ENCODE measurements at regions not wholly inside any gene's neighbourhood (a gene's known extent, or its start where the extent isn't known, plus 50 kb on each side); places are given as distances from the start of the nearest gene placed in this dataset.

DNA sequence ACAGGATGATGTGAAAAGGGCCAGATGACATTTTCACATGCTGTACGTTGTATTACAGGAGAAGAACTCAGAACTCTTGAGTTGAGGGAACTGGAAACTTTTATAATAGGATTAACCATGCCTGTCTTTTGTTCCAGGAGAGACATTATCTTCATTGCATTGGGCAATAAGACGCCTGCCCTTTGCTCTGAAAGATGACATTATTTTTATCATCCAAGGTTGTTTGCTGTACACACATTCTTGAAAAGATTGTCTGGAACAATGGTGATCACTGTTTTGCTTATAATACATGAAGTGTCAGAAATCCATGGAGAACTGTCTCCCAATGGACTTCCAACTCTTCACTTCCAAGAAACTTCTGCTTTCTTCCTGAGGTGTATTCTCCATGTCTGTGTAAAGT, 334.6 kb upstream of the B3GAT1 start:
- TF ChIP-seq ZFP30 (CRISPR knock-in tag; IDR thresholded peaks at IDR 0.05) (no peak), ZNF8 (CRISPR knock-in tag; IDR thresholded peaks at IDR 0.05) (no peak), GLIS3 (CRISPR knock-in tag; IDR thresholded peaks at IDR 0.05) (no peak), RARB (CRISPR knock-in tag; IDR thresholded peaks at IDR 0.05) (no peak), CSDC2 (CRISPR knock-in tag; IDR thresholded peaks at IDR 0.05) (no peak), ZFP3 (CRISPR knock-in tag; IDR thresholded peaks at IDR 0.05) (no peak)
- TF ChIP-seq, protein P1, sequence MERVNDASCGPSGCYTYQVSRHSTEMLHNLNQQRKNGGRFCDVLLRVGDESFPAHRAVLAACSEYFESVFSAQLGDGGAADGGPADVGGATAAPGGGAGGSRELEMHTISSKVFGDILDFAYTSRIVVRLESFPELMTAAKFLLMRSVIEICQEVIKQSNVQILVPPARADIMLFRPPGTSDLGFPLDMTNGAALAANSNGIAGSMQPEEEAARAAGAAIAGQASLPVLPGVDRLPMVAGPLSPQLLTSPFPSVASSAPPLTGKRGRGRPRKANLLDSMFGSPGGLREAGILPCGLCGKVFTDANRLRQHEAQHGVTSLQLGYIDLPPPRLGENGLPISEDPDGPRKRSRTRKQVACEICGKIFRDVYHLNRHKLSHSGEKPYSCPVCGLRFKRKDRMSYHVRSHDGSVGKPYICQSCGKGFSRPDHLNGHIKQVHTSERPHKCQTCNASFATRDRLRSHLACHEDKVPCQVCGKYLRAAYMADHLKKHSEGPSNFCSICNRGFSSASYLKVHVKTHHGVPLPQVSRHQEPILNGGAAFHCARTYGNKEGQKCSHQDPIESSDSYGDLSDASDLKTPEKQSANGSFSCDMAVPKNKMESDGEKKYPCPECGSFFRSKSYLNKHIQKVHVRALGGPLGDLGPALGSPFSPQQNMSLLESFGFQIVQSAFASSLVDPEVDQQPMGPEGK (CRISPR knock-in tag; IDR thresholded peaks at IDR 0.05; ENCODE audit: borderline replicate concordance) = no peak
